Neuronal stem cell (in vitro differentiated cells): ENCODE measurements at regions not wholly inside any gene's neighbourhood (a gene's known extent, or its start where the extent isn't known, plus 50 kb on each side); places are given as distances from the start of the nearest gene placed in this dataset.
A peak's percentile ranks its signal among the peaks of the same experiment; 100 is the strongest.

ENCODE experiments used
- DNase-seq: peaks from one replicate; pipeline ENCODE4 v3.0.0-alpha.2; 2013; ENCODE audit warnings: low spot score
- H2AFZ ChIP-seq: one replicate; pipeline ENCODE4 v1.6.1; 2013; ENCODE audit warnings: mild to moderate bottlenecking, low read length, inconsistent platforms
- H2AK5ac ChIP-seq: 2 replicates; pipeline ENCODE4 v1.6.1; 2013; ENCODE audit warnings: low read depth, mild to moderate bottlenecking, inconsistent platforms, low read length, moderate library complexity, mixed read lengths
- H2BK120ac ChIP-seq: 2 replicates; pipeline ENCODE4 v1.6.1; 2013; ENCODE audit warnings: low read depth, mild to moderate bottlenecking, inconsistent platforms, low read length, moderate library complexity, mixed read lengths
- H2BK12ac ChIP-seq: one replicate; pipeline ENCODE4 v1.6.1; 2013; ENCODE audit warnings: low read length, inconsistent platforms
- H2BK15ac ChIP-seq: 2 replicates; pipeline ENCODE4 v1.6.1; 2013; ENCODE audit warnings: mild to moderate bottlenecking, low read length, inconsistent platforms, mixed read lengths
- H2BK5ac ChIP-seq: one replicate; pipeline ENCODE4 v1.6.1; 2013; ENCODE audit warnings: inconsistent platforms, mild to moderate bottlenecking, low read length, moderate library complexity
- H3K14ac ChIP-seq: one replicate; pipeline ENCODE4 v1.6.1; 2013; ENCODE audit warnings: low read length, inconsistent platforms
- H3K18ac ChIP-seq: 2 replicates; pipeline ENCODE4 v1.6.1; 2013; ENCODE audit warnings: low read length, inconsistent platforms
- H3K23ac ChIP-seq: 2 replicates; pipeline ENCODE4 v1.6.1; 2013; ENCODE audit warnings: low read depth, mild to moderate bottlenecking, mixed read lengths, low read length, inconsistent platforms; ENCODE audit not compliant: poor library complexity
- H3K27ac ChIP-seq: replicated peaks from 3 replicates; pipeline ENCODE4 v1.5.1; 2013; ENCODE audit warnings: low read length, inconsistent platforms
- H3K27me3 ChIP-seq, 3 experiments: 2 replicates each; pipeline ENCODE4 v1.6.1; 2013; ENCODE audit warnings: low read length in 3 of 3, mild to moderate bottlenecking in 2 of 3, inconsistent platforms in 1 of 3, low read depth in 1 of 3, mixed read lengths in 1 of 3, moderate library complexity in 1 of 3; ENCODE audit not compliant: control insufficient read depth in 3 of 3, insufficient read depth in 3 of 3
- H3K36me3 ChIP-seq, 2 donors: replicated peaks in 1 of 2; 2 replicates each; pipeline ENCODE4 v1.6.1; 2013; ENCODE audit warnings: low read length in 2 of 2; ENCODE audit not compliant: control insufficient read depth in 2 of 2, insufficient read depth in 2 of 2
- H3K4ac ChIP-seq: 2 replicates; pipeline ENCODE4 v1.6.1; 2013; ENCODE audit warnings: inconsistent platforms, mild to moderate bottlenecking, low read length, moderate library complexity
- H3K4me1 ChIP-seq, 2 donors: 1 replicate in 1 of 2; 2 replicates in 1 of 2; pipeline ENCODE4 v1.6.1; 2013; ENCODE audit warnings: low read length in 2 of 2, low read depth in 1 of 2; ENCODE audit not compliant: control insufficient read depth in 2 of 2, insufficient read depth in 1 of 2
- H3K4me2 ChIP-seq: one replicate; pipeline ENCODE4 v1.6.1; 2013; ENCODE audit warnings: mild to moderate bottlenecking, low read length, inconsistent platforms; ENCODE audit not compliant: insufficient read depth, poor library complexity, severe bottlenecking
- H3K4me3 ChIP-seq, 2 donors: 2 replicates each; pipeline ENCODE4 v1.5.1; 2013; ENCODE audit warnings: low read length in 2 of 2, mild to moderate bottlenecking in 2 of 2, inconsistent platforms in 1 of 2, moderate library complexity in 1 of 2
- H3K79me1 ChIP-seq: one replicate; pipeline ENCODE4 v1.6.1; 2013; ENCODE audit warnings: low read depth, mild to moderate bottlenecking, inconsistent platforms, low read length, moderate library complexity
- H3K9ac ChIP-seq: one replicate; pipeline ENCODE4 v1.6.1; 2013; ENCODE audit warnings: mild to moderate bottlenecking, low read depth, low read length, inconsistent platforms; ENCODE audit not compliant: poor library complexity
- H3K9me3 ChIP-seq, 2 donors: replicated peaks in 1 of 2; 2 replicates each; pipeline versions ENCODE3 to v1.6.1; 2013; ENCODE audit warnings: low read length in 2 of 2, mild to moderate bottlenecking in 2 of 2, inconsistent platforms in 1 of 2, low read depth in 1 of 2, mixed read lengths in 1 of 2, moderate library complexity in 1 of 2; ENCODE audit not compliant: control insufficient read depth in 2 of 2, insufficient read depth in 1 of 2
- H4K8ac ChIP-seq: one replicate; pipeline ENCODE4 v1.6.1; 2013; ENCODE audit warnings: low read depth, mild to moderate bottlenecking, inconsistent platforms, low read length, moderate library complexity
- H4K91ac ChIP-seq: one replicate; pipeline ENCODE4 v1.6.1; 2013; ENCODE audit warnings: low read length, low read depth, mild to moderate bottlenecking, inconsistent platforms; ENCODE audit not compliant: poor library complexity
- WGBS, 2 donors: extraction: QIAGEN DNeasy Blood & Tissue Kit; methylation state at CpG; one replicate each; pipeline ENCODE4 v1.1.7; 2013; ENCODE audit warnings: missing lambda C conversion rate in 2 of 2, mixed read lengths in 1 of 2; ENCODE audit not compliant: insufficient read length in 2 of 2, insufficient replicate concordance in 1 of 2; ENCODE audit errors: extremely low coverage in 2 of 2; 5-methylcytosine and 5-hydroxymethylcytosine counted together

DNA sequence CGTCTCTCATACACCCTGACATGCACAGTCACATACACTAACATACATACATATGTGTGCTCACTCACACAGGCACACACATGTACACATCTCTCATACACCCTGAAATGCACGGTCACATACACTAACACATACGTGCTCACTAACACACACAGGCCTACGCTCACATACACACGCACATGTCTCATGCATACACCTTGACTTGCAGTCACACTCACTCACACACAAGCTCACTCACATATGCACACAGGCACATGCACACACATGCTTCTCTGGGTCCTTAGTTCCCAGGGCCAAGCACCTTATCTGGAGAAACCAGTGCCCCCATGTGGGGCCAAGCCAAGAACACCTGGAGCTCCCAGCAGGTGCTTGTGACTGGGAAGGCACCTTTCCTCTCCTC, 240.3 kb downstream of the RBFOX3 start:
- Histone ChIP-seq H2BK12ac (no peak overlapping the region), H3K14ac (peak overlapping the region; percentile 47), H2AK5ac (no peak overlapping the region), H3K4me2 (no peak overlapping the region), H2BK5ac (no peak overlapping the region), H2BK120ac (no peak overlapping the region), H4K8ac (no peak overlapping the region), H3K36me3 (no peaks in the 10 kb centered on the region), H4K91ac (no peak overlapping the region), H3K23ac (no peak overlapping the region), H2BK15ac (no peak overlapping the region), H3K4me1 (peaks cover 0 to 23% of the 10 kb centered on the region in 2 donors), H3K9ac (peak overlapping the region; percentile 71), H3K27me3 (peaks cover 0 to 53% (median 0%) of the 10 kb centered on the region in 3 experiments), H3K4ac (no peak overlapping the region), H2AFZ (no peak overlapping the region), H3K79me1 (no peaks in the 10 kb centered on the region), H3K9me3 (peaks cover 0 to 4% of the 10 kb centered on the region in 2 donors), H3K18ac (no peak overlapping the region), H3K27ac (no peak overlapping the region), H3K4me3 (no peak overlapping the region)
- DNase-seq = no peak
- no CpG with 5 or more reads among the region's 5 CpGs for WGBS, 2 donors

DNA sequence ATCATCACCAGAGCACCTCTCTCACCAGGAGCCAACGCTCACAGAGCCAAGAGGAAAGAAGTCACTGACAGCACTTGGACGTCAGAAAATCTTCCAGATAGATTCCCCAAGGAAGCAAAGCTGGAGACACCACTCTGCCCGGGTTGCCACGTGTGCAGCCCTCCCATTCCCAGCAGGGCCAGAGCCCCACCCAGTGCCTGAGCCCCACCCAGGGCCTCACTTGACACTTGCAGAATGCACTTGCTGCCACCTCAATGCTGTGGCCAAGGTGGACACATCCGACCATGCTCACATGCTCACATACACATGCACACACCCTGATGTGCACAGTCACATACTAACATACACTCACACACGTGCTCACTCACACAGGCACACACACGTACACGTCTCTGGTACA, 240.7 kb downstream of the RBFOX3 start:
- no peak overlapping the region for H2BK12ac ChIP-seq
- no CpG with 5 or more reads among the region's 8 CpGs for WGBS, 2 donors

DNA sequence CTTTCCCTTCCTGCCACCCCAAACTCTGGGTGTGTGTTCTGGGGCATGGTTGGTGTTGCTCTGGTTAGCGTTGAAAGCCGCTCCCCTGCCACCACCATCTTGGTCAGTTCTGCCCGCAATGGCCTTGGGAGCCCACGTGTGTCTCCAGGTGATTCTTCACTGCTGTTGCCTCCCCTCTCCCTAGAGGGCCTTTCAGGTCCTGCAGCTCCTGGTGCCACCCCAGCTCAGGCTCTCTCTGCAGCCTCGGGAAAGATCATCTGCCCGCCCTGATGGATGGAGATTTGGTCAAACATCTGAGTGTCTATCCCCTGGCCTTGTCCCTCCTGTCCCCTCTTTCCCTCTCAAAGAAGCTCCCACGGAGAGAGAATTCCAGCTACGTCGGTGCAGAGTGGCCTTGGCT, 241.3 kb downstream of the RBFOX3 start:
- H2AK5ac ChIP-seq = no peak overlapping the region
- peak overlapping the region; percentile 52 for H3K18ac ChIP-seq
- H4K8ac ChIP-seq = no peak overlapping the region
- H2BK120ac ChIP-seq = no peak overlapping the region
- H3K4me1 ChIP-seq = peaks cover 0 to 20% of the 10 kb centered on the region in 2 donors
- WGBS, 2 donors = no CpG with 5 or more reads among the region's 9 CpGs
- H2AFZ ChIP-seq = no peak overlapping the region
- H3K9me3 ChIP-seq = peaks cover 0 to 4% of the 10 kb centered on the region in 2 donors
- H4K91ac ChIP-seq = no peak overlapping the region
- no peak overlapping the region for H3K9ac ChIP-seq
- H3K23ac ChIP-seq = no peak overlapping the region
- peaks cover 0 to 53% (median 0%) of the 10 kb centered on the region in 3 experiments for H3K27me3 ChIP-seq
- H3K4me3 ChIP-seq = no peak overlapping the region
- no peak overlapping the region for H3K4ac ChIP-seq
- H2BK5ac ChIP-seq = no peak overlapping the region
- no peak for DNase-seq
- no peak overlapping the region for H2BK15ac ChIP-seq
- H3K36me3 ChIP-seq = no peaks in the 10 kb centered on the region
- H3K79me1 ChIP-seq = no peaks in the 10 kb centered on the region
- H2BK12ac ChIP-seq = no peak overlapping the region
- H3K27ac ChIP-seq = no peak overlapping the region
- no peak overlapping the region for H3K14ac ChIP-seq
- H3K4me2 ChIP-seq = no peak overlapping the region

More for the DNA sequence above, 240.7 kb downstream of the RBFOX3 start:
- no peak overlapping the region for H3K27ac ChIP-seq
- no peak overlapping the region for H3K23ac ChIP-seq
- no peak overlapping the region for H2AK5ac ChIP-seq
- no peak overlapping the region for H2BK120ac ChIP-seq
- peaks cover 0 to 53% (median 0%) of the 10 kb centered on the region in 3 experiments for H3K27me3 ChIP-seq
- no peak overlapping the region for H4K8ac ChIP-seq
- H3K4me3 ChIP-seq = no peak overlapping the region
- H3K18ac ChIP-seq = peak overlapping the region; percentile 52
- H4K91ac ChIP-seq = no peak overlapping the region
- H3K79me1 ChIP-seq = no peaks in the 10 kb centered on the region
- H2BK5ac ChIP-seq = no peak overlapping the region
- no peak overlapping the region for H2AFZ ChIP-seq
- peaks cover 0 to 4% of the 10 kb centered on the region in 2 donors for H3K9me3 ChIP-seq
- peaks cover 0 to 23% of the 10 kb centered on the region in 2 donors for H3K4me1 ChIP-seq
- H3K14ac ChIP-seq = no peak overlapping the region
- H3K36me3 ChIP-seq = no peaks in the 10 kb centered on the region
- DNase-seq = no peak
- peak overlapping the region; percentile 64 for H3K9ac ChIP-seq
- H3K4ac ChIP-seq = no peak overlapping the region
- no peak overlapping the region for H3K4me2 ChIP-seq
- H2BK15ac ChIP-seq = no peak overlapping the region

DNA sequence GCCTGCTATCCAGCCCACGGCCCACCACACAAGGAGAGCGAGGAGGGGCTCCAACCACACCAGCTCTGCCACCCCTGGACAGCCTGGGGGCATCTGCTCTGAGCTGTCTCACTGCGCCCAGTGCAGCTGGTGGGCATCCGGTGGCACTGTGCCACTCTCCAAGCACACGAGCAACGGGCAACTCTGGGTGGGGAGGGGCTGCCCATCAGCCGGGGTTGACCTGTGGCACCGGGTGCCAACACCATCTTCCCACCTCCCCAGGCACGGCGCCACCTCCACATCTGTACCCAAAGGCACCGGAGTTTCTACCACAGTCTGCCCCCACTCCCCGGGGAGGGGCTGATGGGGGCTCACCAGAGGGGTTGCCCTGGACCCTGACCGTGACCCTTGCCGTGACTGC, 241.8 kb downstream of the RBFOX3 start:
- Histone ChIP-seq H2AFZ (no peak overlapping the region), H2BK12ac (no peak overlapping the region), H3K9ac (no peak overlapping the region), H3K27me3 (peaks cover 0 to 53% (median 0%) of the 10 kb centered on the region in 3 experiments), H4K91ac (no peak overlapping the region), H2BK5ac (no peak overlapping the region), H3K14ac (peak overlapping the region; percentile 65), H2BK15ac (peak overlapping the region; percentile 39), H3K18ac (peak overlapping the region; percentile 27), H3K4me2 (no peak overlapping the region), H4K8ac (no peak overlapping the region), H3K23ac (peak overlapping the region; percentile 8), H2BK120ac (no peak overlapping the region), H3K4me1 (peaks cover 0 to 17% of the 10 kb centered on the region in 2 donors), H3K4ac (no peak overlapping the region), H3K9me3 (peaks cover 0 to 4% of the 10 kb centered on the region in 2 donors), H3K27ac (no peak overlapping the region), H3K4me3 (no peak overlapping the region), H3K79me1 (no peaks in the 10 kb centered on the region), H3K36me3 (no peaks in the 10 kb centered on the region), H2AK5ac (no peak overlapping the region)
- no CpG with 5 or more reads among the region's 14 CpGs for WGBS, 2 donors
- no peak for DNase-seq
